DMS53 (cell line): ENCODE measurements at regions not wholly inside any gene's neighbourhood (a gene's known extent, or its start where the extent isn't known, plus 50 kb on each side); places are given as distances from the start of the nearest gene placed in this dataset.

Experiments
- DNase-seq: peaks from one replicate; lab custom pipeline; 2025; lab: John Stamatoyannopoulos, UW

DNA sequence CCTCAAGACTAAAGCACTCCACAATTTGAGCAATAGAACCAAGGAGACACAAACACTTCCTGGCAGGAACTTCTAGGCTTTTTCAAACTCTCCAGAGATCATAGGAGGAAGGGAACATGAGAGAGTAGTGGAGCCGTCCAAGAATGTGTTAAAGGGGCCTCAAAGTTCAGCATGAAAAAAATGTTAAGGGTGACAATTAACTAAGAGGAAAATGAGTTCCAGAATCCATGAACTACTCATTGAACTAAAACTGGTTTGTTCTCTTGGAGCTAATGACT lies 122.0 kb downstream of the WIF1 start:
- DNase-seq, result no peak
